ENCODE measurements at regions not wholly inside any gene's neighbourhood (a gene's known extent, or its start where the extent isn't known, plus 50 kb on each side); places are given as distances from the start of the nearest gene placed in this dataset.
A peak's percentile ranks its signal among the peaks of the same experiment; 100 is the strongest.

GRCh38 chr1:114222920-114223319 is 69.3 kb upstream of the SYT6 start:
- POLR2A ChIA-PET = no interaction called here
- 100% methylated on average over 3 of the region's 4 CpGs for WGBS (ENCODE audit: insufficient coverage)
- Histone ChIP-seq H3K9me3 (ENCODE audit: control extremely low read depth in 1 of 5, control insufficient read depth in 4 of 5, insufficient read depth in 2 of 5, low read depth in 1 of 5, low read length in 4 of 5) (no peaks in the 10 kb centered on the region), H3K27ac (ENCODE audit: insufficient read depth in 1 of 2, low read depth in 1 of 2, low read length in 2 of 2, poor library complexity in 1 of 2, severe bottlenecking in 2 of 2) (no peak overlapping the region), H3K36me3 (ENCODE audit: control insufficient read depth in 4 of 4, insufficient read depth in 4 of 4, low read length in 3 of 4) (no peaks in the 10 kb centered on the region), H3K27me3 (replicated peaks in 2 of 5; ENCODE audit: control insufficient read depth in 4 of 5, insufficient read depth in 5 of 5, low read length in 4 of 5) (peaks cover 0 to 6% (median 0%) of the 10 kb centered on the region in 5 experiments), H3K4me3 (ENCODE audit: control insufficient read depth in 1 of 7, extremely low read depth in 1 of 7, insufficient read depth in 4 of 7, low read depth in 2 of 7, low read length in 6 of 7) (no peak overlapping the region), H3K4me1 (ENCODE audit: control extremely low read depth in 1 of 4, control insufficient read depth in 4 of 4, insufficient read depth in 4 of 4, low read length in 3 of 4) (peaks cover 0 to 3% (median 0%) of the 10 kb centered on the region in 4 experiments)
- CTCF ChIA-PET = no interaction called here
- no peak for DNase-seq

GRCh38 chr1:114219172-114219868 is 65.7 kb upstream of the SYT6 start:
- no peaks in the 10 kb centered on the region for H3K9me3 ChIP-seq (ENCODE audit: control extremely low read depth in 1 of 5, control insufficient read depth in 4 of 5, insufficient read depth in 2 of 5, low read depth in 1 of 5, low read length in 4 of 5)
- no peaks in the 10 kb centered on the region for H3K36me3 ChIP-seq (ENCODE audit: control insufficient read depth in 4 of 4, insufficient read depth in 4 of 4, low read length in 3 of 4)
- 42% methylated on average over 6 of the region's 7 CpGs for WGBS (ENCODE audit: insufficient coverage)
- peaks cover 0 to 8% (median 3%) of the 10 kb centered on the region in 5 experiments for H3K27me3 ChIP-seq (replicated peaks in 2 of 5; ENCODE audit: control insufficient read depth in 4 of 5, insufficient read depth in 5 of 5, low read length in 4 of 5)
- H3K4me3 ChIP-seq (ENCODE audit: control insufficient read depth in 1 of 7, extremely low read depth in 1 of 7, insufficient read depth in 4 of 7, low read depth in 2 of 7, low read length in 6 of 7) = peak overlapping the region in 1 of 7 experiments; percentile 53
- CTCF ChIA-PET = no interaction called here
- H3K27ac ChIP-seq (ENCODE audit: insufficient read depth in 1 of 2, low read depth in 1 of 2, low read length in 2 of 2, poor library complexity in 1 of 2, severe bottlenecking in 2 of 2) = no peak overlapping the region
- peaks cover 0 to 3% (median 0%) of the 10 kb centered on the region in 4 experiments for H3K4me1 ChIP-seq (ENCODE audit: control extremely low read depth in 1 of 4, control insufficient read depth in 4 of 4, insufficient read depth in 4 of 4, low read length in 3 of 4)
- DNase-seq = no peak
- POLR2A ChIA-PET = interaction anchor here (0.6 kb wide), 1 partner anchor 67 kb away, joined by 3 read pairs; no protein-coding TSS in a partner anchor

GRCh38 chr1:114218361-114219171 is 64.9 kb upstream of the SYT6 start:
- Histone ChIP-seq H3K4me3 (ENCODE audit: control insufficient read depth in 1 of 7, extremely low read depth in 1 of 7, insufficient read depth in 4 of 7, low read depth in 2 of 7, low read length in 6 of 7) (no peak overlapping the region), H3K36me3 (ENCODE audit: control insufficient read depth in 4 of 4, insufficient read depth in 4 of 4, low read length in 3 of 4) (no peaks in the 10 kb centered on the region), H3K27me3 (replicated peaks in 2 of 5; ENCODE audit: control insufficient read depth in 4 of 5, insufficient read depth in 5 of 5, low read length in 4 of 5) (peaks cover 0 to 8% (median 5%) of the 10 kb centered on the region in 5 experiments), H3K27ac (ENCODE audit: insufficient read depth in 1 of 2, low read depth in 1 of 2, low read length in 2 of 2, poor library complexity in 1 of 2, severe bottlenecking in 2 of 2) (no peak overlapping the region), H3K4me1 (ENCODE audit: control extremely low read depth in 1 of 4, control insufficient read depth in 4 of 4, insufficient read depth in 4 of 4, low read length in 3 of 4) (peaks cover 0 to 3% (median 0%) of the 10 kb centered on the region in 4 experiments), H3K9me3 (ENCODE audit: control extremely low read depth in 1 of 5, control insufficient read depth in 4 of 5, insufficient read depth in 2 of 5, low read depth in 1 of 5, low read length in 4 of 5) (no peaks in the 10 kb centered on the region)
- POLR2A ChIA-PET = interaction anchor here (0.6 kb wide), 1 partner anchor 66 kb away, joined by 3 read pairs; no protein-coding TSS in a partner anchor
- 92% methylated on average over 9 of the region's 10 CpGs for WGBS (ENCODE audit: insufficient coverage)
- no peak for DNase-seq
- CTCF ChIA-PET = no interaction called here

- CTCF ChIA-PET = no interaction called here
- no peak for DNase-seq
- Histone ChIP-seq H3K36me3 (ENCODE audit: control insufficient read depth in 4 of 4, insufficient read depth in 4 of 4, low read length in 3 of 4) (no peaks in the 10 kb centered on the region), H3K4me3 (ENCODE audit: control insufficient read depth in 1 of 7, extremely low read depth in 1 of 7, insufficient read depth in 4 of 7, low read depth in 2 of 7, low read length in 6 of 7) (no peak overlapping the region), H3K27me3 (replicated peaks in 2 of 5; ENCODE audit: control insufficient read depth in 4 of 5, insufficient read depth in 5 of 5, low read length in 4 of 5) (peaks cover 0 to 24% (median 17%) of the 10 kb centered on the region in 5 experiments), H3K9me3 (ENCODE audit: control extremely low read depth in 1 of 5, control insufficient read depth in 4 of 5, insufficient read depth in 2 of 5, low read depth in 1 of 5, low read length in 4 of 5) (peaks cover 0 to 3% (median 0%) of the 10 kb centered on the region in 5 experiments), H3K27ac (ENCODE audit: insufficient read depth in 1 of 2, low read depth in 1 of 2, low read length in 2 of 2, poor library complexity in 1 of 2, severe bottlenecking in 2 of 2) (no peak overlapping the region), H3K4me1 (ENCODE audit: control extremely low read depth in 1 of 4, control insufficient read depth in 4 of 4, insufficient read depth in 4 of 4, low read length in 3 of 4) (peaks cover 0 to 3% (median 0%) of the 10 kb centered on the region in 4 experiments)
- 84% methylated on average over 8 of the region's 11 CpGs for WGBS (ENCODE audit: insufficient coverage)
- POLR2A ChIA-PET = no interaction called here
Observed at GRCh38 chr1:114216431-114217173, 62.9 kb upstream of the SYT6 start.

GRCh38 chr1:114215436-114215835 is 61.8 kb upstream of the SYT6 start:
- CTCF ChIA-PET = interaction anchor here (1.2 kb wide), 1 partner anchor 237 kb away, joined by 5 read pairs; the partner anchor contains the start of gene OLFML3
- H3K4me1 ChIP-seq (ENCODE audit: control extremely low read depth in 1 of 4, control insufficient read depth in 4 of 4, insufficient read depth in 4 of 4, low read length in 3 of 4) = peaks cover 0 to 3% (median 0%) of the 10 kb centered on the region in 4 experiments
- H3K4me3 ChIP-seq (ENCODE audit: control insufficient read depth in 1 of 7, extremely low read depth in 1 of 7, insufficient read depth in 4 of 7, low read depth in 2 of 7, low read length in 6 of 7) = no peak overlapping the region
- no peak for DNase-seq
- H3K9me3 ChIP-seq (ENCODE audit: control extremely low read depth in 1 of 5, control insufficient read depth in 4 of 5, insufficient read depth in 2 of 5, low read depth in 1 of 5, low read length in 4 of 5) = peaks cover 0 to 3% (median 0%) of the 10 kb centered on the region in 5 experiments
- H3K27me3 ChIP-seq (replicated peaks in 2 of 5; ENCODE audit: control insufficient read depth in 4 of 5, insufficient read depth in 5 of 5, low read length in 4 of 5) = peaks cover 2 to 34% (median 17%) of the 10 kb centered on the region in 5 experiments
- POLR2A ChIA-PET = no interaction called here
- WGBS (ENCODE audit: insufficient coverage) = 90% methylated on average over 3 of the region's 4 CpGs
- no peaks in the 10 kb centered on the region for H3K36me3 ChIP-seq (ENCODE audit: control insufficient read depth in 4 of 4, insufficient read depth in 4 of 4, low read length in 3 of 4)
- H3K27ac ChIP-seq (ENCODE audit: insufficient read depth in 1 of 2, low read depth in 1 of 2, low read length in 2 of 2, poor library complexity in 1 of 2, severe bottlenecking in 2 of 2) = no peak overlapping the region

GRCh38 chr1:114214016-114214415 is 60.3 kb upstream of the SYT6 start:
- Histone ChIP-seq H3K4me3 (ENCODE audit: control insufficient read depth in 1 of 7, extremely low read depth in 1 of 7, insufficient read depth in 4 of 7, low read depth in 2 of 7, low read length in 6 of 7) (no peak overlapping the region), H3K9me3 (ENCODE audit: control extremely low read depth in 1 of 5, control insufficient read depth in 4 of 5, insufficient read depth in 2 of 5, low read depth in 1 of 5, low read length in 4 of 5) (peaks cover 0 to 3% (median 0%) of the 10 kb centered on the region in 5 experiments), H3K27ac (ENCODE audit: insufficient read depth in 1 of 2, low read depth in 1 of 2, low read length in 2 of 2, poor library complexity in 1 of 2, severe bottlenecking in 2 of 2) (no peak overlapping the region), H3K4me1 (ENCODE audit: control extremely low read depth in 1 of 4, control insufficient read depth in 4 of 4, insufficient read depth in 4 of 4, low read length in 3 of 4) (no peaks in the 10 kb centered on the region), H3K27me3 (replicated peaks in 2 of 5; ENCODE audit: control insufficient read depth in 4 of 5, insufficient read depth in 5 of 5, low read length in 4 of 5) (peaks cover 3 to 47% (median 23%) of the 10 kb centered on the region in 5 experiments), H3K36me3 (ENCODE audit: control insufficient read depth in 4 of 4, insufficient read depth in 4 of 4, low read length in 3 of 4) (no peaks in the 10 kb centered on the region)
- WGBS (ENCODE audit: insufficient coverage) = no CpG with 5 or more reads among the region's 1 CpG
- ChIA-PET POLR2A (no interaction called here), CTCF (interaction anchor here (0.8 kb wide), 1 partner anchor 235 kb away, joined by 3 read pairs; no protein-coding TSS in a partner anchor)
- DNase-seq = no peak
